Stimulated activated CD8-positive, alpha-beta memory T cell treated with anti-CD3 and anti-CD28 coated beads, Interleukin-15, amount 100 ng/mL, for 1 hour (primary cell): ENCODE measurements at regions not wholly inside any gene's neighbourhood (a gene's known extent, or its start where the extent isn't known, plus 50 kb on each side); places are given as distances from the start of the nearest gene placed in this dataset.

Source experiments
- DNase-seq: peaks from one replicate; pipeline ENCODE4 v3.0.0-alpha.2; 2020; ENCODE audit warnings: low read depth

DNA sequence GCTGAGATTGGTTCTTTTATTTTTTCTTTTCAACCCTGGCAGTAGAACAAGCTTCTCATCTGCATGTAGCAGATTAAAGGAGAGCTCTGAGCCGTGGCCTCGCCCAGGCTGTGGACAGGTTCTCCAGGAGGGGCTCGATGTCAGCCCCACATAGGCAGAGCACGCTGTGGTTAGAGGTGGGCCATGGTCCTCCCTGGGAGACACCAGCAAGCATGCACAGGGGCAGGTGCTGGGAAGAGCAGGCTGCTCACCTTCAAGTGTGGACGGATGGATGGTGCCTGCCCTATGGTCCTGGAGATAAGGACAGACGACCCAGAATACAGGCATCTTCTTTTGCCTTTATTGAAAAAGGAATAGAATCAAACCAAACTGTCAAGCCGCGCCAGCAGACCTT is 634.8 kb downstream of the BRD1 start:
- DNase-seq, result no peak

DNA sequence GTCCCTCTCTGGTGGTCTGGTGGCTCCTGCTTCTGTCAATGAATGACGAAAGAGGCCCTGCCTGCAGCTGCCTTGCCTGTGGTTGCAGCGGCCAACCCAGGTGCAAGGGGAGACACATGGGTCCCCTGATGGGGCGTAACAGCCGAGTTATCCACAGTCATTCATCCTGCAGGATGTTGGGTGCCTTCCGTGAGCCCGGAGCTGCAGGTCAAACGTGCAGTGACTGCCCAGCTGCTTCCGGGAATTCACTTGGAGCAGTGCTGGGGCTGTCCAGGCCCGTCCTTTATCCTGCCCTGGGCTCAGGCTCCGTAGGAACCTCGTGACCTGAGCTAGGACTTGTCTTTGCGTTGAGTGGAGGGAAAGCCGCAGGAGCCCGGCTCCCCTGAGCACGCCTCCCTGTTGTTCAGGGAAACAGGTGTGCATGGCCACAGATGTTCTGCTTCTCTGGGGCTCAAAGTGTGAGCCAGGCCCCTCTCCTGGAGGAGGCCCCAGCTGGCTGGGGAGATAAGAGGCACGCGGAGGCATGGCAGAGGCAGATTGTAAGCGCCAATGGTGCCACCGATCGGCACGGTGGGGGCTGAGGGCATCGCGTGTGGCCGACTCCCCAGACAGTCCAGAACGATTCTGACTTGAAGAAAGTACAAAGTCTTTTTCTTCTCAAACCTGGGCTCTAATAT is 635.4 kb downstream of the BRD1 start:
- no peak for DNase-seq

GRCh38 chr22:49191506-49191980 is 636.1 kb downstream of the BRD1 start:
- DNase-seq, result no peak

DNA sequence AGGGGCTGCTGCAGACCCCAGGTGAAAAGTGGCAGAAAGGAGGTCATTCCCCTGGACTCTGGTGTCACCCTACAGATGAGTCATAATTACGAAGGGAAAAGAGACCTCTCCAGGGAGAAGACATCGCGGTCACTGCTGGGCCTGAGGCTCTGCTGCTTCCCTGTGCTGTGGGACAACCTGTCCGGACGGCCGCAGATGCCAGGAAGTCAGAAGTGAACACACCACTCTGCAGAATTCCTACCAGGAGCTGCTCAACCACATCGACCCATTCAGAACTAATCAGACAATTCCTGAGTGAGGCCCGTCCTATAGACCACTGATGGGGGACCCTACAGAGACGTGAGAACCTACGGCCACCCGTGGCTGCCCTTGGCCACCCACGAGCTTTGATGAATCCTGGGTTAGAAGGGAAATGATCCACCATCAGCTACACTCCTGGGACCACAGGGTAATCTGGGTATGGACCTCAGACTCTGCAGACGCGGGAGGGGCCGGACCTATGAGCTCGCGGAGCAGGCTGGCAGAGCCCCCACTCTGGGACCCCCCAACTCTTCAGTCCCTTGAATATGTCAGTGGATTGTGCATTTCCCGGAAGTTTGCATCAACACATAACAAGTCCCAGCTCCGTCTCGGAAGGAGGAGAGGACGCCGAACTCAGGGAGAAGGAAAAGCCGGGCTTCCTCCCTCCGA is 636.7 kb downstream of the BRD1 start:
- DNase-seq, result no peak

- no peak for DNase-seq
Observed at GRCh38 chr22:49189871-49190270, 637.8 kb downstream of the BRD1 start.

GRCh38 chr22:49188591-49188990 is 639.1 kb downstream of the BRD1 start:
- DNase-seq, result no peak

GRCh38 chr22:49188091-49188490 is 639.6 kb downstream of the BRD1 start:
- no peak for DNase-seq

- no peak for DNase-seq
Observed at GRCh38 chr22:49186762-49187161, 640.9 kb downstream of the BRD1 start.

DNA sequence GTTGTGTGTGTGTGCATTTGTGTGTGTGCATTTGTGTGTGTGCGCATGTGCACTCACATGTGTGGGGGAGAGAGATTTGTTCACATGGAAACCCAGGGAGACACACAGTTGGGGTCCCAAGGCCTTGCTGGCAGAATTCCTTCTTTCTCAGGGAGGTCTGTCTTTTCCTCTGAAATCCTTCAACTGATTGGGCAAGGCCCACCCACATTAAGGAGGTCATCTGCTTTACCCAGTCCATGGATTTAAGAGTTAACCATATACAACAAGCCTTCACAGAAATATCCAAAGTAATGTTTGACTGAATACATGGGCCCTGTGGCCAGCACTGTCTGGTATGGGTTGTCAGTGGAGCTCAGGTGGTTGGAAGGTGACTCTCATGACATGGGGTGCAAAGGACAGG is 641.4 kb downstream of the BRD1 start:
- DNase-seq, result no peak

- no peak for DNase-seq
Observed at GRCh38 chr22:49185312-49185969, 642.2 kb downstream of the BRD1 start.

DNA sequence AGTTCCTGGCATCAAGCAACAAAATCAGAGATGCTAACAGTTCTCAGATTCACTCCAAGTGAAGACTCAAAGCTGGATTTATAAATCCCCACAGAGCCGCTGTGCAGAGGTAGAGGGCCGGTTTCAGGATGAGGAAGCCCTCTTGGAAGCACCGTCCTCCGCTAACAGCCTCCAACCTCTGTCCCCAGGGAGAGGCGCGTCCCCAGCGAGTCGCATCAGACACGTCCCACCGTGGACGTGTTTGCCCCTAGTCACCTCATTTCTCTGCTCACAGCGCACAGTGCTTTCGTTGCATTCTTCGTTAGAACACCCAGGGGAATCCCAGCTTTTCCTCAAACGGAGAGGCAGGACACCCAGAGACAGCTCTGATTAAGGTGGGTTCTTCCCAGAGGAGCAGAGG is 642.9 kb downstream of the BRD1 start:
- DNase-seq, result no peak

DNA sequence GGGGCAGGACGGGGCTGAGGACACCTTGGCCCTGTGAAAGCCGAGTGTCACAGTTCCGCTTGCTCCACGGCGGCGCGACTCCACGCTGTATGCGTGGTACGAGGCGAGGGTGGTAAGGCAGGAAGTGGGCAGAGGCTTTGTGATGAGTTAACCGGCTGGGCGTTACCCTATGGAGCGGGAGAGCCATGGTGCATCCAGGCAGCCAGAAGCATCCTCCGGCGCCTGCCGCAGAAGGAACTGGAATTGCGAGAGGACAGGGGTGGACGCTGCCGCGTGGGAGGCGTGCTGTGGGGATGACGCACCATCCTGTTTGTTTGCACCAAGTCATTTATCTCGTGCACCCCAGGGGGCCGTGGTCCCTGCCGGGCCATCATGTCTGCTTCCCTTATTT is 643.9 kb downstream of the BRD1 start:
- DNase-seq, result no peak

GRCh38 chr22:49183208-49183825 is 644.4 kb downstream of the BRD1 start:
- no peak for DNase-seq

DNA sequence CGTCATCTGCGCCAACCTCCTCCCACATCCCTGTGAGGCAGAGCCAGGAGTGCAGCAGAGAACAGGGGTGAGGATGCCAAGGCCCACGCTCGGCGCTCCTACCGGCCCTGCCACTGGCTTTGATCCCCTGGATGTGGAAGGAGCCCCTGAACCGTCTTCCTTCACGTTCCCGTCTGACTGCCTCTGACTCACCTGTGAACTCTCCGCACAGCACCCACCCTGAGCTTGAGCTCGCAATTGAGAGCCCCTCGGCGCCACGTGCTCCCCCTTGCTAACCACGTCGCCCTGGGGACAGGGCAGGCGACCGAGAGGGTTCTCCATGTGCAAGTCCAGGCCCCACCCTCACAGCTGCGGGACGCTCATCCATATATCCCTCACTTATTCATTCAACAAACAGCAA is 645.3 kb downstream of the BRD1 start:
- DNase-seq, result no peak

DNA sequence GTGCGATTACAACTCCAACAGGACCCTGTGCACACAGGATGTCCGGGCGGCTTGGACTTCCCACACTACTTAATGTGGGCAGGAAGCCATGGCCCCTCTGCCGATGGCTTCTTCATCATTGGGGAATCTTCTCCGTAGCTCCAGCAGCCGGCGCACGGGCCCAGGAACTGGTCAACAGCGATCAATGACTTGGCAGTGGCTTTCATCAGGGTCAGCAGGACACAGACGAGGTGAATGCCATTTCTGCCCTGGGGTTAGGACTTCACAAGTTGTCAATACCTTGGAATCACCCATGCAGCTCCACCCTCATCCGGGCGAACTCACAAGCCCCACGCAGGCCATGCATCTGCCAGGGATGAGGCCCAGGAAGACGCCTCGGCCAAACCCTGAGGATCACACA is 645.7 kb downstream of the BRD1 start:
- DNase-seq, result no peak

DNA sequence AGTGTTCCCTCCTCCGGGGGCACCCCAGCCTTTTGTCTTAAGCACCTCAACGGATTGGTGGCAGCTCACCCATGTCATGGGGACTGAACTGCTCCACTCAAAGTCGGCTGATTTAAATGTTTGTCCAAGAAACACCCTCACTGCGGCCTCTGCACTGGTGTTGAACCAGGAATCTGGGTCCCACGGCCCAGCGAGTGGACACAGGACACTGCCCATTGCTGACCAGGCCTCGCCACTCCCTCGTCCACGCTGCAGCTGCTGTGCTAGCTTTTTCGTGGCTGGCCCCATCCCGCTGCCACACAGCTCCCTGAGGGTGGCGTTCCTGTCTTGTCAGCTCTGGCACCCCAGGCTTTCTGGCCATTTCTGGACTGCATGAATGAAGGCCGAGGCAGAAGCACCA is 646.2 kb downstream of the BRD1 start:
- DNase-seq, result no peak

GRCh38 chr22:49180683-49181024 is 647.0 kb downstream of the BRD1 start:
- DNase-seq, result no peak

DNA sequence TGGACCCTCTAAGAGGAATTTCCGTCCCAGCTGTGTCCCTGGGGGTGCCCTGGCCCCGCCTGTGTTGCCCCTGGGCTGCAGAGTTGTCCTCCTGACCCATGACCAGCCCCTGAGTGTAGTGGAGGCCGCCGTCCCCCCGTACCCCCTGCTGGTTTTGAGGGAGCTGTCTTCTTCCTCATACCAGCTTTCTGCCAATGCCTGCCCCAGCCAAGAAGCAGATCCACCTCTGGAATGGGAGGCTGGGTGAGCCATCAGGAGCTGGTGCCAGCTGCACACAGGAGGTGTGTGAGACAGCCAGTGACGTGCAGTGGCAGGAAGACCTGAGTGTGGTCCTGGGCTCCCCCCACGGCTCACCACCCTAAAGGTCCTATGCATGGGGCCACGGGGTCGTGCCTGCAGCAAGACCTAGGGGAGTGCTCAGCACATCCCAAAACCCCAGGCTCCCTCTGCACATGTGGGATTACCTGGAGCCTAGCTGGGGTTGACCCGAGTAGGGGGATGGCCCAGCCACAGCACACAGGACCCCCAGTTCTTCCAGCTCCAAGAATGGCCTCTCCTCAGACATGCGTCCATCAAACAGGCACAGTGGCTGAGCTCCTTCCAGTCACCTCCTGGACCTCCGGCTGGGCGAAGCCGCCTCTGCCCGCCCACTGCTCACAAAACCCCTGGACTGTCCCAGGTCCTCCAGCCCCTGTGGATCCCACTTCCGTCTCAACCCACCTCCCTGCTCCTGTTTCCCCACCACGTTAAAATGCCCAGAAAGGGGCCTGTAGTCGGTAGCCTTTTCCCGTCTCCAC is 647.6 kb downstream of the BRD1 start:
- DNase-seq, result no peak

DNA sequence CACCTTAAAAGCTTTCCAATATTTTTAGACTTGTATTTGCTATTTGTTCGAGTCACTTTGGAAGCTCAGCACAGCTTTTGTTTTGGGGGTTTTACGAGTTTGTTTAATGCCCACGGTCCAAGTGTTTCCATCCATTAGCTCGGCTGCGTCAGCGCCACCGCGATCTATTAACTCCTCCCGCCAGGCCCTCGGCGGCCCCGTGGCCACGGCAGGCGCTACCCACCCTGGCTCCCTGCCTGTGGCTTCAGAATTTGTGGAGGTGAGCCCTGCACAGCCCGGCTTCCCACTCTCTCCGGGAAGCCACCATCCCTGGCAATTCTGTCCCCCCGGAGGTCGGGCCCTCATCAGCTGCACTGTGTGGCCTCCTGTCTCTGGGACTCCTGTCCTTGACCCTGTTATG is 648.5 kb downstream of the BRD1 start:
- no peak for DNase-seq

GRCh38 chr22:49178246-49179005 is 649.2 kb downstream of the BRD1 start:
- DNase-seq, result no peak

DNA sequence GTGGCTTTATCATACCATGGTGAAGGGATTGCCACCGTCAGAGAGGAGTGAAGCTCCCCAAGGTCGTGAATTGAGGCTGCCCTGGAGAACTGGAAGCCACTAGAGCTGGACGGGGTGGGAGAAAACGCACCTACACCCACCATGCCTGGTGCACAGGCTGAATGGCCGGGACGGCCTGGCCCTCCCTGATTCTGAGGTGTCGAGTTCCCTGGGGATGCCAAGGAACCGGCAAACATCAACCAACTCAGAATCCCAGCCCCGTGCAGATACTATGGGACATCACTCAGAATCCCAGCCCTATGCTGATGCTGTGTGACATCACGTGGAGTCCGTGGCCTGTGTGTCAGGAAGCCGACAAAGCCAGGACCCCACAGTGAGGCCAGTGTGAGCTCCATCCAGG is 650.0 kb downstream of the BRD1 start:
- no peak for DNase-seq

DNA sequence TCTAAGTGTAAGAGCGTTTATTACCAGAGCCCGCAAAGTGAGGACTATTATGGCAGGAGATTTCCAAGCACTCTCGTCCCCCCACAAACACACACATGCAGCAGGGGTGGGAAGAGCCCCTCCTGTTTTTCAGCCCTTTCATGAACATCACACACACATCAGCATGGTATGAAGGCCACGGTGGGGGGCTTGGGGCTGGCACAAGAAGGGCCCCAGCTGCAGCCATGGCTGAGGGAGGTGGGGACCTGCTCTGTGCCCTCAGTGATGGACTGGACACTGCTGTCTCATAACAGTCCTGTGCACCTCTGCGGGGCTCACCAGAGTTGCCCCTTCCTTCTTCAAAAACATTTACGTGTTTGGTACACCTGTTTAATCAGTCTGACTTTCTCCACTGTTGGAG is 650.7 kb downstream of the BRD1 start:
- no peak for DNase-seq
